Trophoblast cell (in vitro differentiated cells and primary cell): ENCODE measurements at regions not wholly inside any gene's neighbourhood (a gene's known extent, or its start where the extent isn't known, plus 50 kb on each side); places are given as distances from the start of the nearest gene placed in this dataset.

ENCODE experiments used
- DNase-seq, 2 donors: peaks; one replicate each; pipeline ENCODE4 v3.0.0-alpha.2; 2016
- H2AFZ ChIP-seq: 2 replicates; pipeline ENCODE4 v1.6.1; 2013; ENCODE audit warnings: low read length, moderate library complexity, mild to moderate bottlenecking; ENCODE audit not compliant: insufficient read depth, poor library complexity
- H2AK5ac ChIP-seq: 2 replicates; pipeline ENCODE4 v1.6.1; 2013; ENCODE audit warnings: mild to moderate bottlenecking, low read length
- H2BK120ac ChIP-seq: 2 replicates; pipeline ENCODE4 v1.6.1; 2013; ENCODE audit warnings: low read length, mild to moderate bottlenecking, moderate library complexity; ENCODE audit not compliant: insufficient read depth, poor library complexity
- H2BK12ac ChIP-seq: 2 replicates; pipeline ENCODE4 v1.6.1; 2013; ENCODE audit warnings: mild to moderate bottlenecking, low read length, moderate library complexity
- H2BK5ac ChIP-seq: 2 replicates; pipeline ENCODE4 v1.6.1; 2013; ENCODE audit warnings: low read length, low read depth, moderate library complexity, mild to moderate bottlenecking; ENCODE audit not compliant: poor library complexity
- H3K14ac ChIP-seq: 2 replicates; pipeline ENCODE4 v1.6.1; 2013; ENCODE audit warnings: mild to moderate bottlenecking, low read length
- H3K18ac ChIP-seq: 2 replicates; pipeline ENCODE4 v1.6.1; 2013; ENCODE audit warnings: mild to moderate bottlenecking, low read length
- H3K23ac ChIP-seq: 2 replicates; pipeline ENCODE4 v1.6.1; 2013; ENCODE audit warnings: low read length
- H3K27ac ChIP-seq: 2 replicates; pipeline ENCODE4 v1.5.1; 2013; ENCODE audit warnings: low read depth, mild to moderate bottlenecking, inconsistent platforms, low read length, moderate library complexity
- H3K27me3 ChIP-seq: 2 replicates; pipeline ENCODE4 v1.6.1; 2013; ENCODE audit warnings: inconsistent platforms, mild to moderate bottlenecking, low read length, moderate library complexity; ENCODE audit not compliant: insufficient read depth
- H3K36me3 ChIP-seq, 2 experiments: 1 replicate in 1 of 2; 2 replicates in 1 of 2; pipeline ENCODE4 v1.6.1; 2013; ENCODE audit warnings: low read length in 2 of 2, mild to moderate bottlenecking in 2 of 2, moderate library complexity in 1 of 2; ENCODE audit not compliant: insufficient read depth in 2 of 2, control insufficient read depth in 1 of 2
- H3K4ac ChIP-seq: 2 replicates; pipeline ENCODE4 v1.6.1; 2013; ENCODE audit warnings: low read depth, mild to moderate bottlenecking, low read length, moderate library complexity
- H3K4me1 ChIP-seq, 2 experiments: 1 replicate in 1 of 2; 2 replicates in 1 of 2; pipeline ENCODE4 v1.6.1; 2013; ENCODE audit warnings: low read length in 2 of 2, mild to moderate bottlenecking in 2 of 2, moderate library complexity in 1 of 2; ENCODE audit not compliant: insufficient read depth in 2 of 2, control insufficient read depth in 1 of 2
- H3K4me2 ChIP-seq: 2 replicates; pipeline ENCODE4 v1.6.1; 2013; ENCODE audit warnings: inconsistent platforms, mild to moderate bottlenecking, low read length, moderate library complexity
- H3K4me3 ChIP-seq: 2 replicates; pipeline ENCODE4 v1.5.1; 2013; ENCODE audit warnings: mild to moderate bottlenecking, low read depth, low read length, inconsistent platforms
- H3K79me1 ChIP-seq: one replicate; pipeline ENCODE4 v1.6.1; 2013; ENCODE audit warnings: low read length
- H3K79me2 ChIP-seq: 2 replicates; pipeline ENCODE4 v1.6.1; 2013; ENCODE audit warnings: low read length, mild to moderate bottlenecking; ENCODE audit not compliant: control insufficient read depth, insufficient read depth, poor library complexity
- H3K9ac ChIP-seq: 2 replicates; pipeline ENCODE4 v1.6.1; 2013; ENCODE audit warnings: mild to moderate bottlenecking, low read length
- H3K9me3 ChIP-seq: 2 replicates; pipeline ENCODE4 v1.6.1; 2013; ENCODE audit warnings: low read depth, mild to moderate bottlenecking, control low read depth, inconsistent platforms, low read length; ENCODE audit not compliant: insufficient read depth
- H4K12ac ChIP-seq: 2 replicates; pipeline ENCODE4 v1.6.1; 2013; ENCODE audit warnings: low read depth, mild to moderate bottlenecking, low read length, moderate library complexity
- H4K8ac ChIP-seq: 2 replicates; pipeline ENCODE4 v1.6.1; 2013; ENCODE audit warnings: low read depth, mild to moderate bottlenecking, low read length, moderate library complexity
- H4K91ac ChIP-seq: one replicate; pipeline ENCODE4 v1.6.1; 2013; ENCODE audit warnings: low read depth, mild to moderate bottlenecking, low read length, moderate library complexity
- WGBS: extraction: QIAGEN DNeasy Blood & Tissue Kit; methylation state at CpG from one replicate; pipeline ENCODE4 v1.1.7; 2013; ENCODE audit warnings: missing lambda C conversion rate; ENCODE audit not compliant: insufficient read length, insufficient coverage; ENCODE audit errors: extremely low coverage; 5-methylcytosine and 5-hydroxymethylcytosine counted together

DNA sequence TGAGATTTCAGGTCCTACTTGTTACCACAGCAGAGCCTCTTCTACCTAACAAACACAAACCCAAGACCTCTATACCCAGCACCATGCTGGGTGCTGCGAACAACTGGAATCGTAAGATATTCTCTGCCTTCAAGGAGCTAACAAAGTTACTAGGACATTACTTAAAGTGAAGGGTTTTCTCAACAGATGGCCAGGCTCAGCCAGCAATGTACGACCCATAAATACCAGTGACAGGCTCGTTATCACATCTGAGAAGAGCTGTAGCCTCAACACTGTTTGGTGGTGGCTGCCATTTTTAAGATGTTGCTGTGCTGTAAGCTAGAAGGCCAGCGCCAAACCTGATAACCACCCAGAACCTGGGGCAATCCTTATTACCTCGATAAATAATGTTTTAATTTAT lies 406.5 kb downstream of the KIF16B start:
- H2AK5ac ChIP-seq: no peak overlapping the region
- no peak overlapping the region for H4K91ac ChIP-seq
- no peak overlapping the region for H2AFZ ChIP-seq
- no peak overlapping the region for H2BK5ac ChIP-seq
- H3K79me2 ChIP-seq: no peaks in the 10 kb centered on the region
- WGBS: no CpG with 5 or more reads among the region's 6 CpGs
- no peak overlapping the region for H3K27ac ChIP-seq
- H3K9ac ChIP-seq: no peak overlapping the region
- no peaks in the 10 kb centered on the region for H3K9me3 ChIP-seq
- H4K12ac ChIP-seq: no peak overlapping the region
- H3K18ac ChIP-seq: no peak overlapping the region
- H3K23ac ChIP-seq: no peak overlapping the region
- H3K4me2 ChIP-seq: no peak overlapping the region
- H3K14ac ChIP-seq: no peak overlapping the region
- no peaks in the 10 kb centered on the region for H3K79me1 ChIP-seq
- H3K4me1 ChIP-seq: no peaks in the 10 kb centered on the region
- no peaks in the 10 kb centered on the region for H3K36me3 ChIP-seq
- H3K27me3 ChIP-seq: no peaks in the 10 kb centered on the region
- DNase-seq: no peak
- no peak overlapping the region for H2BK120ac ChIP-seq
- H3K4me3 ChIP-seq: no peak overlapping the region
- H3K4ac ChIP-seq: no peak overlapping the region
- no peak overlapping the region for H2BK12ac ChIP-seq
- H4K8ac ChIP-seq: no peak overlapping the region

DNA sequence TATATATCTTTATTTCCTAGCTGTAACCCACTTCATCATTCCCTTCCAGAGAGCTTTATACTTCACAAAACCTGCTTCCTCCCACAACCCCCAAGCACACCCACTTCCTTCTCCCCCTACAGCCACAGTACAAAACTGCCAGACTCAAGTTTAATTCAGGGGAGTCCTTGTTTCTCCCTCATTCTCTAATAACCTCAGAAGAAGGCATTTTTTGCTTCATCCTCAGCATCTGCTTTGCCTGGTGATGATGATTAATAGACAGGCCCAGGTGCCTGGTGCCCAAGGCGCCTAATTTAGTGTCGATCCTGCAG lies 414.3 kb downstream of the KIF16B start:
- no peaks in the 10 kb centered on the region for H3K4me1 ChIP-seq
- no peaks in the 10 kb centered on the region for H3K27me3 ChIP-seq
- no peak overlapping the region for H2AFZ ChIP-seq
- no peaks in the 10 kb centered on the region for H3K79me2 ChIP-seq
- H3K4ac ChIP-seq: no peak overlapping the region
- no peaks in the 10 kb centered on the region for H3K36me3 ChIP-seq
- no peak overlapping the region for H3K18ac ChIP-seq
- H4K91ac ChIP-seq: no peak overlapping the region
- no peak overlapping the region for H3K27ac ChIP-seq
- no peak for DNase-seq
- H3K9ac ChIP-seq: no peak overlapping the region
- H3K14ac ChIP-seq: no peak overlapping the region
- H3K9me3 ChIP-seq: no peaks in the 10 kb centered on the region
- no peak overlapping the region for H2BK12ac ChIP-seq
- no peak overlapping the region for H2AK5ac ChIP-seq
- H3K79me1 ChIP-seq: no peaks in the 10 kb centered on the region
- H4K12ac ChIP-seq: no peak overlapping the region
- H4K8ac ChIP-seq: no peak overlapping the region
- H3K23ac ChIP-seq: no peak overlapping the region
- H3K4me3 ChIP-seq: no peak overlapping the region
- H2BK120ac ChIP-seq: no peak overlapping the region
- no peak overlapping the region for H3K4me2 ChIP-seq
- WGBS: no CpG with 5 or more reads among the region's 2 CpGs
- no peak overlapping the region for H2BK5ac ChIP-seq

DNA sequence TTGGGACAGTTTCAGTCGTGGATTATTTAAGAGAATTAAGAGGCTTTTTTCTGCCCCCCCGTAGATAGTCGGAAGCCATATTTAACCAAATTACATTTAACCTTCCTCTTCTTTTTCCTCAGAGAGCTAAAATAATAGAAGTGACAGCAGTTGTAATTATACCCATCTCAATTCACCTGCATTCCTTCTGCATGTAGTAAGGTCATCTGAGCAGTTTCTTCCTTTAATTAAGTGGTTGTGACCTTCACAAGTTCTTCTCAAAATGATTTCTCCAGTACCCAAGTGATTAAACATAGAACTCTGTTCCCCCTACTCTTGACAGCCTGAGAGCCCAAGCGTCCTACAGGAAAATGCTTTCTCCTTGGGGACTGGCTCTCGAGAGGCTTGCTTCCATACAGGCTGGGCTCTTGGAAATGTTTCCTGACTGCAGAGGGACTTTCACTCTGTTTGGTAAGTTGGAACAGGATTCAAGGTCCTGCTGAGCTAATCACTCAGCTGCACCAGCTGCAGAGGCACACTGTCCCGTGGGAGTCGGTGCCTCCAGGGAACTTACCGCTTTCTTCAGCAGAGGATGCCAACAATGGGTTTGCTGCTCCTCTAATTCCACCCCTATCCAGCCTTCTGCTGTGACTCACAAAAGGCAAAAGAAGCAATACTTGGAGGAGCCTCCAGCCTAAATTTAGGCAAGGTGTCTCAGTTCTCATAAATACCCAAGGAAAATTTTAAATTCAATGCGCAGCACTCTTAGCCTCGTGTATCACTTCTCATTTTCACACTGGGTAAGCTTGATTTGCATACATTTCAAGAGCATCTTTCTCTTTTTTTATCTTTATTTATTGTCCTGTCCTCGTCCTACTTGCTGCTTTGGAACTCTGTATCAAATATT lies 414.9 kb downstream of the KIF16B start:
- Histone ChIP-seq H3K4me1 (no peaks in the 10 kb centered on the region), H3K14ac (no peak overlapping the region), H2BK120ac (no peak overlapping the region), H4K91ac (no peak overlapping the region), H3K9ac (no peak overlapping the region), H3K27ac (no peak overlapping the region), H3K18ac (no peak overlapping the region), H2BK12ac (no peak overlapping the region), H3K23ac (no peak overlapping the region), H2AFZ (no peak overlapping the region), H2AK5ac (no peak overlapping the region), H3K4ac (no peak overlapping the region), H3K27me3 (no peaks in the 10 kb centered on the region), H3K9me3 (no peaks in the 10 kb centered on the region), H3K4me3 (no peak overlapping the region), H3K4me2 (no peak overlapping the region), H4K8ac (no peak overlapping the region), H3K79me1 (no peaks in the 10 kb centered on the region), H2BK5ac (no peak overlapping the region), H3K79me2 (no peaks in the 10 kb centered on the region), H3K36me3 (no peaks in the 10 kb centered on the region), H4K12ac (no peak overlapping the region)
- DNase-seq: peak in 1 of 2 donors; percentile 4
- WGBS: no CpG with 5 or more reads among the region's 11 CpGs

DNA sequence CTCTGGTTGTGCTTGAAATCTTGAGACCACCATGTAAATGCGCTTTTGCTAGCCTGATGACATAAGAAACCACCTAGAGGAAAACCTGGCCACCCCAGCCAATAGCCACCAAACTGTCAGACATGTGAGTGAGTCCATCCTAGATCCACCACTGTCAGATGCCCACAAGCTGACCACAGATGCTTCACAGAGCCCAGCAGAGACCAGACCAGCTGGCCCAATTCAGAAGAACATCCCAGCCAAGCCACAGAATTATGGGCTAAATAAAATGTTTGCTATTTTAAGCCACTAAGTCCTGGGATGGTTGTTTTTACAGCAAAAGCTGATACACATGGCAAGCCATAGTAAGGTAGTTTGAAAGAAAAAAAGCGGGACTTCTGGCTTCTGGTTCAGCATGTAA lies 425.3 kb downstream of the KIF16B start:
- Histone ChIP-seq H2AK5ac (no peak overlapping the region), H4K8ac (no peak overlapping the region), H3K9ac (no peak overlapping the region), H3K4ac (no peak overlapping the region), H4K12ac (no peak overlapping the region), H3K4me2 (no peak overlapping the region), H3K9me3 (no peaks in the 10 kb centered on the region), H3K4me1 (no peaks in the 10 kb centered on the region), H3K18ac (no peak overlapping the region), H3K14ac (no peak overlapping the region), H2BK120ac (no peak overlapping the region), H2BK12ac (no peak overlapping the region), H3K23ac (no peak overlapping the region), H2BK5ac (no peak overlapping the region), H3K27me3 (no peaks in the 10 kb centered on the region), H3K79me2 (no peaks in the 10 kb centered on the region), H4K91ac (no peak overlapping the region), H2AFZ (no peak overlapping the region), H3K27ac (no peak overlapping the region), H3K79me1 (no peaks in the 10 kb centered on the region), H3K36me3 (no peaks in the 10 kb centered on the region), H3K4me3 (no peak overlapping the region)
- no peak for DNase-seq
- no CpG with 5 or more reads among the region's 2 CpGs for WGBS
